ENCODE measurements at regions not wholly inside any gene's neighbourhood (a gene's known extent, or its start where the extent isn't known, plus 50 kb on each side); places are given as distances from the start of the nearest gene placed in this dataset.

GRCh38 chr3:8191406-8191805 is 310.2 kb upstream of the LMCD1 start:
- intact Hi-C loops (cut with DNase I): no loop called here

DNA sequence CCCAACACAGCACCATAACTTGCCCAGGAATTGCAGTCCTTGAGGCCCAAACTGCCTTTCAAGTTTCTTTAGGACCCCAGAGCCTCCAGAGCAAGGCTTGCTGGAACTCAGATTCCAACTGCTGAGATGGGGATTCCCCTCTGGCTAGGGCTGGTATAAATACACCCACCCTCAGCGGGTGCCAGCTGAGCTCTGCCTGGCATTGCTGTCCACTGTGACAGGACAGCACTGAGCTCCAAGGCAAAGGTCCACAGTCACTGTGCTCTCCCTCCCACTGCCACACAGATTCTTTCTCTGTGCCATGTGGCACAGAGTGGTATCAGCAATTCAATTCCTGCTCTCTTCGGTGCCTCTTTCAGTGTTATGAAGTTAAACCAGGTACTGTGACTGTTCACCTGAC is 304.2 kb upstream of the LMCD1 start:
- intact Hi-C loops (cut with DNase I): no loop called here

More at GRCh38 chr3:8191406-8191805, 310.2 kb upstream of the LMCD1 start:
- Histone ChIP-seq H3K27ac (ENCODE audit: low read depth in 2 of 2, low read length in 2 of 2) (no peak overlapping the region), H3K9ac (ENCODE audit: low read length in 3 of 3) (no peak overlapping the region), H3K9me3 (ENCODE audit: control insufficient read depth in 2 of 3, insufficient read depth in 1 of 3, low read length in 3 of 3) (peaks cover 0 to 3% (median 0%) of the 10 kb centered on the region in 3 donors), H3K4me1 (ENCODE audit: control insufficient read depth in 2 of 3, insufficient read depth in 2 of 3, low read depth in 1 of 3, low read length in 3 of 3) (no peaks in the 10 kb centered on the region), H3K4me3 (ENCODE audit: low read length in 3 of 3) (no peak overlapping the region), H3K36me3 (ENCODE audit: control insufficient read depth in 2 of 3, insufficient read depth in 3 of 3, low read length in 3 of 3) (no peaks in the 10 kb centered on the region), H3K27me3 (ENCODE audit: control insufficient read depth, insufficient read depth, low read length) (no peaks in the 10 kb centered on the region)
- DNase-seq (no peak), FAIRE-seq (no peak)
- TF ChIP-seq, protein P1, sequence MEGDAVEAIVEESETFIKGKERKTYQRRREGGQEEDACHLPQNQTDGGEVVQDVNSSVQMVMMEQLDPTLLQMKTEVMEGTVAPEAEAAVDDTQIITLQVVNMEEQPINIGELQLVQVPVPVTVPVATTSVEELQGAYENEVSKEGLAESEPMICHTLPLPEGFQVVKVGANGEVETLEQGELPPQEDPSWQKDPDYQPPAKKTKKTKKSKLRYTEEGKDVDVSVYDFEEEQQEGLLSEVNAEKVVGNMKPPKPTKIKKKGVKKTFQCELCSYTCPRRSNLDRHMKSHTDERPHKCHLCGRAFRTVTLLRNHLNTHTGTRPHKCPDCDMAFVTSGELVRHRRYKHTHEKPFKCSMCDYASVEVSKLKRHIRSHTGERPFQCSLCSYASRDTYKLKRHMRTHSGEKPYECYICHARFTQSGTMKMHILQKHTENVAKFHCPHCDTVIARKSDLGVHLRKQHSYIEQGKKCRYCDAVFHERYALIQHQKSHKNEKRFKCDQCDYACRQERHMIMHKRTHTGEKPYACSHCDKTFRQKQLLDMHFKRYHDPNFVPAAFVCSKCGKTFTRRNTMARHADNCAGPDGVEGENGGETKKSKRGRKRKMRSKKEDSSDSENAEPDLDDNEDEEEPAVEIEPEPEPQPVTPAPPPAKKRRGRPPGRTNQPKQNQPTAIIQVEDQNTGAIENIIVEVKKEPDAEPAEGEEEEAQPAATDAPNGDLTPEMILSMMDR (IDR thresholded peaks at IDR 0.05; ENCODE audit: borderline replicate concordance, extremely low read depth, insufficient read depth): no peak

DNA sequence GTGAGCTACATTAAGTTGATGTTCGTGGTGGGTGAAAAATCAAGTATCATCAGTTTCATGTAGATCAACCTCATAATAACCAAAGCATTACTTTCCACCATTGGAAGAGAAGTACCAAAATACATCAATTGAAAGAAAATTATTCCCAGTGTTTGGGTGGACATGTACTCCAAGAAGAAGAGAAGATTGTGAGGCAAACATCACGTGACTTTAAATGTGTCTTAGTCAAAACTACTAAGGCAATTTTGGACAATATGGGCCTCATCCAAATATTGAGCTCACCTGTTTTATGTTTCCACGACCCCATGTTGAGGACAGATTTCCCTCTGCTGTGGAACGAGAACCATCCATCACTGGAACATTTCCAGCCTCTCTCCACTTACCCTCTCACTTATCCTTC is 303.0 kb upstream of the LMCD1 start:
- no peaks in the 10 kb centered on the region for H3K9me3 ChIP-seq (ENCODE audit: control insufficient read depth in 2 of 3, insufficient read depth in 1 of 3, low read length in 3 of 3)
- no peak overlapping the region for H3K4me3 ChIP-seq (ENCODE audit: low read length in 3 of 3)
- H3K27me3 ChIP-seq (ENCODE audit: control insufficient read depth, insufficient read depth, low read length): no peaks in the 10 kb centered on the region
- no peak overlapping the region for H3K9ac ChIP-seq (ENCODE audit: low read length in 3 of 3)
- DNase-seq (no peak), FAIRE-seq (no peak)
- TF ChIP-seq, protein P1 (IDR thresholded peaks at IDR 0.05; ENCODE audit: borderline replicate concordance, extremely low read depth, insufficient read depth): no peak
- no peaks in the 10 kb centered on the region for H3K4me1 ChIP-seq (ENCODE audit: control insufficient read depth in 2 of 3, insufficient read depth in 2 of 3, low read depth in 1 of 3, low read length in 3 of 3)
- no peak overlapping the region for H3K27ac ChIP-seq (ENCODE audit: low read depth in 2 of 2, low read length in 2 of 2)
- H3K36me3 ChIP-seq (ENCODE audit: control insufficient read depth in 2 of 3, insufficient read depth in 3 of 3, low read length in 3 of 3): no peaks in the 10 kb centered on the region
- intact Hi-C loops (cut with DNase I): no loop called here

More for the DNA sequence above, 304.2 kb upstream of the LMCD1 start:
- TF ChIP-seq, protein P1 (IDR thresholded peaks at IDR 0.05; ENCODE audit: borderline replicate concordance, extremely low read depth, insufficient read depth): no peak
- H3K4me1 ChIP-seq (ENCODE audit: control insufficient read depth in 2 of 3, insufficient read depth in 2 of 3, low read depth in 1 of 3, low read length in 3 of 3): no peaks in the 10 kb centered on the region
- FAIRE-seq: no peak
- no peaks in the 10 kb centered on the region for H3K27me3 ChIP-seq (ENCODE audit: control insufficient read depth, insufficient read depth, low read length)
- H3K27ac ChIP-seq (ENCODE audit: low read depth in 2 of 2, low read length in 2 of 2): no peak overlapping the region
- H3K9me3 ChIP-seq (ENCODE audit: control insufficient read depth in 2 of 3, insufficient read depth in 1 of 3, low read length in 3 of 3): no peaks in the 10 kb centered on the region
- no peak overlapping the region for H3K9ac ChIP-seq (ENCODE audit: low read length in 3 of 3)
- peak in 1 of 5 donors; percentile 24 for DNase-seq
- H3K36me3 ChIP-seq (ENCODE audit: control insufficient read depth in 2 of 3, insufficient read depth in 3 of 3, low read length in 3 of 3): no peaks in the 10 kb centered on the region
- H3K4me3 ChIP-seq (ENCODE audit: low read length in 3 of 3): no peak overlapping the region

DNA sequence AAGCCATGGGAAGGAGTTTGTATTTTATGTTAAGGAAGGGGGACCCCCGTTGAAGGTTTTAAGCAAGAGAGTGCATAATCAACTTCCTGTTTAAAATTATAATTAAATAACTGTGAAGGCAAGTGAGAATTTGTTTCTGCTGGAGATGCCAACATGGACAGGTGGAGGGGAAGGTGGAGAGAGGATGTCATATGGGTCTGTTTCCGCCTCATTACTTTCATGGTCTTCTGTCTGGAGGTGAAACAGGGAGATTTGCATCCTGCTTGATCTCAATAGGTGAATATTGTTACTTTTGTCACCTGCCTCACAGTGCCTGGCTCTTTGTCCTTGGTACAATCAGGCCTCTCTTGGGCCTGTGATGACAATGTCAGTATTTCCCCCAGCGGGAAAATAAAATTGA is 300.6 kb upstream of the LMCD1 start:
- no peaks in the 10 kb centered on the region for H3K4me1 ChIP-seq (ENCODE audit: control insufficient read depth in 2 of 3, insufficient read depth in 2 of 3, low read depth in 1 of 3, low read length in 3 of 3)
- H3K4me3 ChIP-seq (ENCODE audit: low read length in 3 of 3): no peak overlapping the region
- no peaks in the 10 kb centered on the region for H3K27me3 ChIP-seq (ENCODE audit: control insufficient read depth, insufficient read depth, low read length)
- no peak for FAIRE-seq
- intact Hi-C loops (cut with DNase I): no loop called here
- TF ChIP-seq, protein P1 (IDR thresholded peaks at IDR 0.05; ENCODE audit: borderline replicate concordance, extremely low read depth, insufficient read depth): no peak
- no peaks in the 10 kb centered on the region for H3K9me3 ChIP-seq (ENCODE audit: control insufficient read depth in 2 of 3, insufficient read depth in 1 of 3, low read length in 3 of 3)
- no peak overlapping the region for H3K9ac ChIP-seq (ENCODE audit: low read length in 3 of 3)
- no peak overlapping the region for H3K27ac ChIP-seq (ENCODE audit: low read depth in 2 of 2, low read length in 2 of 2)
- no peaks in the 10 kb centered on the region for H3K36me3 ChIP-seq (ENCODE audit: control insufficient read depth in 2 of 3, insufficient read depth in 3 of 3, low read length in 3 of 3)
- no peak for DNase-seq

All from kidney (tissue), 13 donors.